Psoas muscle (tissue), 7 donors: ENCODE measurements at regions not wholly inside any gene's neighbourhood (a gene's known extent, or its start where the extent isn't known, plus 50 kb on each side); places are given as distances from the start of the nearest gene placed in this dataset.

Experiments
- ATAC-seq, 4 donors: fragments of 200-7000 bp; cut with Tn5 transposase; one replicate each; pipeline ENCODE4 v1.9.1; 2020; ENCODE audit warnings: moderate library complexity in 3 of 4, mild to moderate bottlenecking in 2 of 4
- DNase-seq, 2 donors: peaks; one replicate each; pipeline ENCODE4 v3.0.0-alpha.2; 2020
- H3K27ac ChIP-seq: fragments of 200-600 bp; one replicate; pipeline ENCODE4 v1.8.0; 2022
- H3K27me3 ChIP-seq, 3 donors: fragments of 200-600 bp in 1 of 3; one replicate each; pipeline versions ENCODE4 v1.6.1 to v1.8.0; 2013 to 2022; ENCODE audit warnings: low read length in 2 of 3, mild to moderate bottlenecking in 2 of 3, moderate library complexity in 1 of 3; ENCODE audit not compliant: insufficient read depth in 3 of 3
- H3K36me3 ChIP-seq, 2 donors: fragments of 200-600 bp in 1 of 2; one replicate each; pipeline versions ENCODE4 v1.6.1 to v1.8.0; 2013 to 2022; ENCODE audit warnings: low read depth in 1 of 2, mild to moderate bottlenecking in 1 of 2, moderate library complexity in 1 of 2; ENCODE audit not compliant: insufficient read depth in 1 of 2
- H3K4me1 ChIP-seq: fragments of 200-600 bp; one replicate; pipeline ENCODE4 v1.8.0; 2022
- H3K4me3 ChIP-seq: fragments of 200-600 bp; one replicate; pipeline ENCODE4 v1.8.0; 2022; ENCODE audit warnings: mild to moderate bottlenecking
- H3K9me3 ChIP-seq: fragments of 200-600 bp; one replicate; pipeline ENCODE4 v1.8.0; 2022
- WGBS, 3 donors: extraction: QIAGEN DNeasy Blood & Tissue Kit; methylation state at CpG; one replicate each; pipeline versions ENCODE4 v1.1.6 to v1.1.7; 2013; 5-methylcytosine and 5-hydroxymethylcytosine counted together
- intact Hi-C, 2 donors: fragments of 100-400 bp; cut with DNase I; formaldehyde crosslinking; loops; one replicate each; pipeline versions ENCODE4 v1.11.0 to v1.14.2; 2022
- TF ChIP-seq, protein P1 (sequence below): fragments of 200-600 bp; IDR thresholded peaks from one replicate; pipeline ENCODE4 v1.8.0; 2022; ENCODE audit warnings: antibody characterized with exemption
- donor health status: healthy with polysubstance abuse.
- donor health status: DM: no; HTN: no; CAD: no; lungs with moderate emphysema.
- donor health status: Bipolar disorder and iron deficiency.
- donor health status: healthy.
- donor health status: DM: yes; HTN: yes; CAD: no.
- donor health status: DM: no; HTN: no; CAD: no.
- donor health status: DM: yes; HTN: yes; CAD: no.

DNA sequence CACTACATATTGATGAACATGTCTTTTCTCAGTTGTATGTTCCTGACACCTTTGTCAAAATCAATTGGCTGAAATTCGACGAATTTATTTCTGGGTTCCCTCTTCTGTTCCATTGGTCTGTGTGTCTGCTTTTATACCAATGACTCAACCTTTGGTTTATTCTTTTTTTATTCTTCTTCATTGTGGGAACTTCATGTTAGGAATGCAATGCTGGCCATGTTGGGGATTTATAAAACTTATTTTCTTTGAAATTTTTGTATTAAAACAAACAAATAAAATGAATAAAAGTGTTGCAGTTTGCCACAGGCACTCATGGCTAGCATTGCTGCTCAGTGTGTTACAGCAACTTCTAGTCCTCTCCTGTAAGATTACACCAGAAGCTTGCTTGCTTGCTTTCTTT is 287.8 kb downstream of the DUSP10 start:
- Histone ChIP-seq H3K4me1 (peaks cover 15% of the 10 kb centered on the region), H3K27me3 (no peaks in the 10 kb centered on the region), H3K9me3 (no peaks in the 10 kb centered on the region), H3K36me3 (no peaks in the 10 kb centered on the region), H3K4me3 (no peak overlapping the region), H3K27ac (no peak overlapping the region)
- intact Hi-C loops, result no loop called here
- WGBS, 3 donors, result 81 to 90% (median 87%) methylated on average over 2 of the region's 2 CpGs
- ATAC-seq, result no peak
- no peak for DNase-seq
- TF ChIP-seq, protein P1, sequence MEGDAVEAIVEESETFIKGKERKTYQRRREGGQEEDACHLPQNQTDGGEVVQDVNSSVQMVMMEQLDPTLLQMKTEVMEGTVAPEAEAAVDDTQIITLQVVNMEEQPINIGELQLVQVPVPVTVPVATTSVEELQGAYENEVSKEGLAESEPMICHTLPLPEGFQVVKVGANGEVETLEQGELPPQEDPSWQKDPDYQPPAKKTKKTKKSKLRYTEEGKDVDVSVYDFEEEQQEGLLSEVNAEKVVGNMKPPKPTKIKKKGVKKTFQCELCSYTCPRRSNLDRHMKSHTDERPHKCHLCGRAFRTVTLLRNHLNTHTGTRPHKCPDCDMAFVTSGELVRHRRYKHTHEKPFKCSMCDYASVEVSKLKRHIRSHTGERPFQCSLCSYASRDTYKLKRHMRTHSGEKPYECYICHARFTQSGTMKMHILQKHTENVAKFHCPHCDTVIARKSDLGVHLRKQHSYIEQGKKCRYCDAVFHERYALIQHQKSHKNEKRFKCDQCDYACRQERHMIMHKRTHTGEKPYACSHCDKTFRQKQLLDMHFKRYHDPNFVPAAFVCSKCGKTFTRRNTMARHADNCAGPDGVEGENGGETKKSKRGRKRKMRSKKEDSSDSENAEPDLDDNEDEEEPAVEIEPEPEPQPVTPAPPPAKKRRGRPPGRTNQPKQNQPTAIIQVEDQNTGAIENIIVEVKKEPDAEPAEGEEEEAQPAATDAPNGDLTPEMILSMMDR, result no peak

DNA sequence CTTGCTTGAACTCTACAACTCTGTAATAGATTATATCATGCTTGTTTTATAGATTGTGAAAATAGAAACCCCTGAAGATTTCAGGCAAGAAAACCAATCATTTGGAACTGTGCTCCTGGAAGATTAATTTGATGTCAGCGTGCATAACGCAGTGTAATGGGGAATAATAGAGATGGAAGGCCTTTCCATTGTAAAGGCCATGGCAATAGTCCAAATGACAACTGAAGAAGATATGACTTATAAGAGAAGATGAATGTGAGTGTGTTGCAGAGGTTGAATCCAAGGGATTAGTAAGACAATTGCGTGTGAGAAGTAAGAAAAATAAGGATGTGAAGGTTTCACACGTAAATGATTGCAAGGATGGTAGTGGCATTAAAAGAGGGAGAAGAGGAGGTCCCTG is 285.0 kb downstream of the DUSP10 start:
- H3K27ac ChIP-seq, result peak overlapping the region; percentile 88
- H3K4me1 ChIP-seq, result peaks cover 40% of the 10 kb centered on the region
- H3K4me3 ChIP-seq, result no peak overlapping the region
- TF ChIP-seq, protein P1, result no peak
- WGBS, 3 donors, result 94 to 96% (median 96%) methylated on average over 4 of the region's 4 CpGs
- no peaks in the 10 kb centered on the region for H3K36me3 ChIP-seq
- no peaks in the 10 kb centered on the region for H3K27me3 ChIP-seq
- intact Hi-C loops, result no loop called here
- no peaks in the 10 kb centered on the region for H3K9me3 ChIP-seq
- DNase-seq (no peak), ATAC-seq (no peak)

DNA sequence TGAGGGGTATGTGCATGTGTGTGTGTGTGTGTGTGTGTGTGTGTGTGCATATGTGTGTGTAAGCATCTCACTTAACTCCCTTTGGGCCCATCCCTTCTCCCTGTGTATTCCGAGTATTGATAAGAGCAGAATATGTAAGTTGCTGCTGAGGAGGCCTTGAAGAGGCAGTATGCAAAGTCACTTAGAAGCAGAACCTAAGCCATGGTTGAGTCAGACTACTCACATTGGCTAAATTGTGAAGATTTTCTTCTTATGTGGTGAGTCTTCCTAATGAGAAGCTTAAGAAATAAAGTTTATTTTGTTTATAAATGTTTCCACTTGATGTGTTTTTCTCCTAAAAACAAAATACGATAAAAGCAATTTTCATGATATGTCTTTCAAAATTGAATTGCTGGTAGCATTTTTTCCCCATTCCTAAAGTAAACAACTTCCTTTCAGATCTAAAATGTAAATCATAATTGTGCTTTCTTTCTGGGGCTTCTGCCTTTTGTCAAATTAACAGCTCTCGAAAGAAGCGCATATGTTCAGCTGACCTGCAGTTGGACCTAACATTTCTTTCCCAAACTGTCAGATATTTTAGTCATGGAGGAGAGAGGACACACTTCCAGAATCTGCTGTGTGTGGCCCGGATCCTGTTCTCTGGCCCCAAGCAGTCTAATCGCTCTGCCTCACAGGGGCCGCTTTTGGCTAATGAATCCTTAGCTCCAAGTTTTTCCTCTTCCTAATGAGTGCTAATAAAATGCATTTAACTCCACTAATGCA is 284.0 kb downstream of the DUSP10 start:
- TF ChIP-seq, protein P1, result no peak
- no peaks in the 10 kb centered on the region for H3K36me3 ChIP-seq
- peak overlapping the region; percentile 25 for H3K4me3 ChIP-seq

DNA sequence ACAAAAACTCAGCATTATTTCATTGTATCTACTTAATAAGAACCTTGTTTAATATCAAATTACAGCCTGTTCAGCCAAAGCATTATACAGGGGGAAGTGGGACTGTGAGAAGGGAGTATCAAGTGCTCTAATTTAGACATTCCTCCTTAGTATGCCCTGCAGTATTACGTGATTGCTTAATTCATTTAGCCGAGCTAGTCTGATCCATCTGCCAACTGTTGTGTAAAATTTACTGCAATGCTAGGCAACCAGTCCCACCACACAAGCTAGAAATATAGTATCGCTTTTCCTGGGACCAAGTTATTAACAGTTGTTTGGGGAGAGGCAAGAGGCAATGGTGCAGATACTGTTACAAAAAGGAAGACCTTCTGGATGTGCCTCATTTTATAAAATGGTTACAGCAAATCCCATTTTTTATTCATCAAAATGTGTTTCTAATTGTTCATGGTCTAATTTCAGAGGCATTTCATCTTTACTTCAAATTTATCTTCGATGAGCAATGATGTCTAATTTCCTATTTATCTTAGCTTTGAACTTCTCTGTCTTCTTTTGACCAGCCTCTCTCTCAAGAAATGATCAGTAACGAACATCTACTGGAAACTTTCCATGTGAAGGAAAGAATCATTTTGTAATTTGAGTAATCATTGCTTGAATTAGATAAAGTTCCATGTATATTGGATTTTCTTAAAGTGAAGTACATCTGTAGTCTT is 283.3 kb downstream of the DUSP10 start:
- no peaks in the 10 kb centered on the region for H3K27me3 ChIP-seq
- TF ChIP-seq, protein P1, result no peak
- peaks cover 44% of the 10 kb centered on the region for H3K4me1 ChIP-seq
- peak overlapping the region; percentile 25 for H3K4me3 ChIP-seq
- ATAC-seq, result peak; percentile 58 to 87 (median 79)
- 22 to 27% (median 23%) methylated on average over 5 of the region's 5 CpGs for WGBS, 3 donors
- H3K36me3 ChIP-seq, result no peaks in the 10 kb centered on the region
- DNase-seq, result no peak
- H3K27ac ChIP-seq, result peak overlapping the region; percentile 88
- H3K9me3 ChIP-seq, result no peaks in the 10 kb centered on the region
- intact Hi-C loops, result no loop called here

More for the DNA sequence above, 284.0 kb downstream of the DUSP10 start:
- DNase-seq (no peak), ATAC-seq (peak in 2 of 4 donors; percentile 45 to 58)
- WGBS, 3 donors, result 25 to 44% (median 42%) methylated on average over 7 of the region's 7 CpGs
- intact Hi-C loops, result no loop called here
- H3K4me1 ChIP-seq, result peaks cover 44% of the 10 kb centered on the region
- H3K27me3 ChIP-seq, result no peaks in the 10 kb centered on the region
- no peaks in the 10 kb centered on the region for H3K9me3 ChIP-seq
- peak overlapping the region; percentile 88 for H3K27ac ChIP-seq
